Activated T-helper 1 cell treated with anti-CD3 and anti-CD28 coated beads, Interleukin-12 subunit alpha, Interleukin-12 subunit beta, Interleukin-2, Interleukin-4 antibody, amounts not matched to agents 30 ng/mL and 10 ng/mL and 1 ng/mL, durations not matched to agents 14 hours and 24 hours and 36 hours (primary cell): ENCODE measurements at regions not wholly inside any gene's neighbourhood (a gene's known extent, or its start where the extent isn't known, plus 50 kb on each side); places are given as distances from the start of the nearest gene placed in this dataset.
A peak's percentile ranks its signal among the peaks of the same experiment; 100 is the strongest.

Source experiments
- DNase-seq: peaks from one replicate; pipeline ENCODE4 v3.0.0; 2021; ENCODE audit warnings: low spot score
- H3K27ac Mint-ChIP-seq: one replicate; pipeline ENCODE4 v1.8.0; 2021; ENCODE audit warnings: mild to moderate bottlenecking, mixed read lengths
- H3K27me3 Mint-ChIP-seq: one replicate; pipeline ENCODE4 v1.8.0; 2022; ENCODE audit warnings: mild to moderate bottlenecking, moderate library complexity, mixed read lengths; ENCODE audit not compliant: insufficient read depth
- H3K36me3 Mint-ChIP-seq: one replicate; pipeline ENCODE4 v1.8.0; 2021; ENCODE audit warnings: low read depth, mixed read lengths
- H3K4me1 Mint-ChIP-seq: one replicate; pipeline ENCODE4 v1.8.0; 2021; ENCODE audit warnings: low read depth, mixed read lengths
- H3K4me3 Mint-ChIP-seq: one replicate; pipeline ENCODE4 v1.8.0; 2021; ENCODE audit warnings: mild to moderate bottlenecking, moderate library complexity, mixed read lengths
- H3K9me3 Mint-ChIP-seq: one replicate; pipeline ENCODE4 v1.8.0; 2021; ENCODE audit warnings: mixed read lengths
- intact Hi-C: fragments of 100-400 bp; cut with micrococcal nuclease; formaldehyde crosslinking; loops from one replicate; pipeline ENCODE4 v1.15.1; 2024

GRCh38 chr18:55795101-55795669 is 207.2 kb upstream of the TCF4 start:
- peaks cover 4% of the 10 kb centered on the region for H3K9me3 Mint-ChIP-seq
- no peaks in the 10 kb centered on the region for H3K36me3 Mint-ChIP-seq
- DNase-seq = no peak
- intact Hi-C loops = no loop called here
- H3K27me3 Mint-ChIP-seq = no peaks in the 10 kb centered on the region
- H3K4me1 Mint-ChIP-seq = no peaks in the 10 kb centered on the region
- no peak overlapping the region for H3K27ac Mint-ChIP-seq
- H3K4me3 Mint-ChIP-seq = no peak overlapping the region

DNA sequence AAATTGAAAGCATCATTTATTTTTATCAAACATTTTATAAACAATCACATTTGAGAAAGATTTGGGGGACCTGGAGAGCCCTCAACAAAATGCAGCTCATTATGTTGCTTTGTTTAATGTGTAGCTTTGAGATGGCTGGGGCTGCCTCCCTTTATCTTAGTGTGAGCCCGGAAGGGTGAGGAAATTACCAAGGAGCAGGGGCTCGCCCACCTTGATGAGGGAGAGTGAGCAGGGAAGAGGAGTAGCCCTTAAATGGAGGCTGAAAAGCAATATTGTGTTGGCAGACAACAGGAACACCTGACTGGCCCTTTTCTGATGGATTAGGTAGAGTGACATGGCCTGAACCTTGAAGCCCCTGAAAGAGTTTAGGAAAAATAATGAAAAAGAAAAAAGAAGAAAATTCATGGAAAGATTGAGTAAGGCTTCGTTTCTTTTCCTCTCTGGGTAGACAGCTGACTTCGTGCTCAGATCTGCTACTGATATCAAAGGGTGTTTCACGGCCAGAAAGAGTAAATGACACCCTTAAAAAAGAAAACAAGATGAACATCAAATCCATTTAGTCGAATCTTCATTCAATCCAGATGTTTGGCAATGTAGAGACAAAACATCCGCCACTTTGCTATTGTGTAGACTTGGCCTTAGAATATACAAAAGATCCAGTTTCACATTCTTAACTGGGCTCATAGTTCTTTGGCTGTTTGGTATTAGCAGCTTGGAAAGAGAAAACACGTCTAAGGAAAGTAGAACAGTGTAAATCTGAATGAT is 206.5 kb upstream of the TCF4 start:
- intact Hi-C loops = no loop called here
- Mint-ChIP-seq H3K9me3 (peaks cover 4% of the 10 kb centered on the region), H3K27me3 (no peaks in the 10 kb centered on the region), H3K27ac (no peak overlapping the region), H3K4me3 (no peak overlapping the region), H3K36me3 (no peaks in the 10 kb centered on the region), H3K4me1 (no peaks in the 10 kb centered on the region)
- DNase-seq = no peak

DNA sequence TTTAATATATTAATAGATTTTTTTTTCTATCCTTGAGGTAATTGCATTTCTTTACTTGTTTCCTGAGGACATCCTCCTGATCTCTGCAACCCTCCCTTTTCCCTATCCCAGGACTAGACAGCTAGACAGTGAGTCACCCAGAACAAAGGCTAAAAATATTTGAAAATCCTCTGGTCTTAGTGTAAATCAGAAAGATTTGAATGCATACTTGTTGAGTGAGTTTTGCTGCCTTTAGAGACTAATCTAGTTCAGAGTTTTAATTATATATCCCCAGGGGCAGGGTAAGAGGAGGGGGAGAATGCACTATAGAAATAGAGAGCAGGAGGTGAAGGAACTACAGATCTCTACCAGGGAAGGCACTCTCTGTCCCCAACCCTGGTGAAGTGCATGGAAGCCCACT is 202.3 kb upstream of the TCF4 start:
- H3K4me1 Mint-ChIP-seq = no peaks in the 10 kb centered on the region
- DNase-seq = no peak
- H3K9me3 Mint-ChIP-seq = no peaks in the 10 kb centered on the region
- H3K27me3 Mint-ChIP-seq = no peaks in the 10 kb centered on the region
- intact Hi-C loops = no loop called here
- no peak overlapping the region for H3K27ac Mint-ChIP-seq
- H3K4me3 Mint-ChIP-seq = no peak overlapping the region
- H3K36me3 Mint-ChIP-seq = no peaks in the 10 kb centered on the region

DNA sequence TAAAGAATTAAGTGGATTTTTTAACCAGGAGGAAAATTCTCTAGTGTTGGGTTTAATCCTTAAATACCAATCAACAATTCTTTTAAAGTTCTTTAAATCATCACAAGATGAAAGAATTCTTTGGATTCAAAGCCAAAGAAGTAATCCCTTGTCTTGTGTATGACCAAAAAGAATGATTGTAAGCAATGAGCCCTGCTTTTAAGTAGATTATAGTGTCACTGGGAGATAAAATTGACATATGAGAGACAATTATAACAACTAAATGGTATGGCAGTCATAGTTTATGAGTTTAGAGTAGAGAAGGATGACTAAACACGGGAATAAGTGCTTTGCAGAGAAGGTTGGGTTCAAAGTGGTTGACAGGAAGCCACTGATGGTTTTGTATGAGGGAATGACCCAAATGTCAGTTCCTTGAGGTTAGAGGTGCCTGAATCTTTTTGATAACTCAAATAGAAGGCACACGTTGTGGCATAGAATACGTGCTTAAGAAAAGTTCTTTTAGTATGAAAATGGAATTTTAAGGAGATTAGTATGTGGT is 199.6 kb upstream of the TCF4 start:
- H3K9me3 Mint-ChIP-seq = no peaks in the 10 kb centered on the region
- H3K4me1 Mint-ChIP-seq = no peaks in the 10 kb centered on the region
- peaks cover 1% of the 10 kb centered on the region for H3K27me3 Mint-ChIP-seq
- H3K36me3 Mint-ChIP-seq = no peaks in the 10 kb centered on the region
- H3K4me3 Mint-ChIP-seq = no peak overlapping the region
- intact Hi-C loops = no loop called here
- no peak for DNase-seq
- H3K27ac Mint-ChIP-seq = no peak overlapping the region

GRCh38 chr18:55786651-55787272 is 198.8 kb upstream of the TCF4 start:
- H3K4me1 Mint-ChIP-seq = no peaks in the 10 kb centered on the region
- H3K27me3 Mint-ChIP-seq = peaks cover 1% of the 10 kb centered on the region
- no peak overlapping the region for H3K4me3 Mint-ChIP-seq
- H3K36me3 Mint-ChIP-seq = no peaks in the 10 kb centered on the region
- no peak overlapping the region for H3K27ac Mint-ChIP-seq
- intact Hi-C loops = no loop called here
- DNase-seq = no peak
- no peaks in the 10 kb centered on the region for H3K9me3 Mint-ChIP-seq

DNA sequence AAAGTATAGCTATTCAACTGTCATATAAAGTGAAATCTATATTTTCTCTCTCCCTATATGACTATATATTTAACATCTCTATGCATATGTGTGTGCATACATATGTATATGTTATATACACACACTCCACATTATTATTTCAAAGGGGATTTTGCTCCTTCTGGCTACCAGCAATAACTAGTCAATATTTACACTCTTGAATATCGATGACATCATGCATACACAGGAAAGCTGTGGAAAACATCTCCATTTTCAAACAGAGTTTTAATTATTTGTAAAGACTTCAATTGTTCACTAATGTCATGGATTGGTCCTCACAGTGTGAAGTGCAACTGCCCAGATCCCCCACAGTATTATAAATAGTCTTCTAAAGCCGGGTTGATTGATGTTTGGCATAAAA is 195.9 kb upstream of the TCF4 start:
- no peak for DNase-seq
- H3K27ac Mint-ChIP-seq = no peak overlapping the region
- no peak overlapping the region for H3K4me3 Mint-ChIP-seq
- H3K9me3 Mint-ChIP-seq = no peaks in the 10 kb centered on the region
- peaks cover 22% of the 10 kb centered on the region for H3K27me3 Mint-ChIP-seq
- H3K4me1 Mint-ChIP-seq = peaks cover 4% of the 10 kb centered on the region
- intact Hi-C loops = no loop called here
- no peaks in the 10 kb centered on the region for H3K36me3 Mint-ChIP-seq

GRCh38 chr18:55781481-55781957 is 193.5 kb upstream of the TCF4 start:
- no peak for DNase-seq
- H3K4me1 Mint-ChIP-seq = peaks cover 10% of the 10 kb centered on the region
- no peak overlapping the region for H3K4me3 Mint-ChIP-seq
- no peak overlapping the region for H3K27ac Mint-ChIP-seq
- intact Hi-C loops = no loop called here
- H3K9me3 Mint-ChIP-seq = no peaks in the 10 kb centered on the region
- H3K27me3 Mint-ChIP-seq = peaks cover 38% of the 10 kb centered on the region
- no peaks in the 10 kb centered on the region for H3K36me3 Mint-ChIP-seq

- Mint-ChIP-seq H3K4me3 (no peak overlapping the region), H3K4me1 (peaks cover 10% of the 10 kb centered on the region), H3K9me3 (no peaks in the 10 kb centered on the region), H3K27me3 (peaks cover 38% of the 10 kb centered on the region), H3K36me3 (no peaks in the 10 kb centered on the region), H3K27ac (no peak overlapping the region)
- intact Hi-C loops = no loop called here
- no peak for DNase-seq
These were observed 192.6 kb upstream of the TCF4 start for GRCh38 chr18:55780586-55781071.

- intact Hi-C loops = loop anchor here (10.0 kb wide), 1 partner anchor 195 kb away; the partner anchor contains the start of gene TCF4
- peaks cover 38% of the 10 kb centered on the region for H3K27me3 Mint-ChIP-seq
- H3K4me3 Mint-ChIP-seq = peak overlapping the region; percentile 37
- DNase-seq = no peak
- no peaks in the 10 kb centered on the region for H3K9me3 Mint-ChIP-seq
- H3K36me3 Mint-ChIP-seq = no peaks in the 10 kb centered on the region
- no peak overlapping the region for H3K27ac Mint-ChIP-seq
- H3K4me1 Mint-ChIP-seq = peaks cover 10% of the 10 kb centered on the region
These were observed 191.9 kb upstream of the TCF4 start for GRCh38 chr18:55779691-55780585.

GRCh38 chr18:55778788-55779690 is 191.0 kb upstream of the TCF4 start:
- Mint-ChIP-seq H3K9me3 (no peaks in the 10 kb centered on the region), H3K4me1 (peaks cover 10% of the 10 kb centered on the region), H3K36me3 (no peaks in the 10 kb centered on the region), H3K4me3 (peak overlapping the region; percentile 37), H3K27me3 (peaks cover 38% of the 10 kb centered on the region), H3K27ac (no peak overlapping the region)
- intact Hi-C loops = loop anchor here (10.0 kb wide), 1 partner anchor 194 kb away; the partner anchor contains the start of gene TCF4
- no peak for DNase-seq

- no peaks in the 10 kb centered on the region for H3K9me3 Mint-ChIP-seq
- peaks cover 10% of the 10 kb centered on the region for H3K4me1 Mint-ChIP-seq
- intact Hi-C loops = loop anchor here (10.0 kb wide), 1 partner anchor 193 kb away; the partner anchor contains the start of gene TCF4
- no peaks in the 10 kb centered on the region for H3K36me3 Mint-ChIP-seq
- H3K27ac Mint-ChIP-seq = no peak overlapping the region
- no peak overlapping the region for H3K4me3 Mint-ChIP-seq
- peaks cover 36% of the 10 kb centered on the region for H3K27me3 Mint-ChIP-seq
- DNase-seq = no peak
These were observed 189.8 kb upstream of the TCF4 start for GRCh38 chr18:55777666-55778304.
